ENCODE measurements at regions not wholly inside any gene's neighbourhood (a gene's known extent, or its start where the extent isn't known, plus 50 kb on each side); places are given as distances from the start of the nearest gene placed in this dataset.

DNA sequence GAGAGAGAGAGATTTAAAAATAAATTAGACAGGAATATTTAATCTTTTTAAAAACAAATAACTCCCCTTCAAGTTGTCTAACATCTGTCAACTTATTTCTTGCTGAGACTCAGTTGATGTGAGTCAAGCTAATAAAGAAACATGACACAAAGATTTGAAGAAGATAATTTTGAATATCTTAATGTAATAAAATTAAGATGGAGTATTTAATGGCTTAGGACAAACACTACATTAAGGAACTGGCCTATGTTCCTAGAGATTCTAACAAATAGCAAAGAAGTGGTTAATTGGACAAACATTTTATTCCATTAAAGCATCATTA is 134.0 kb downstream of the INSIG2 start:
- TF ChIP-seq, protein P1, sequence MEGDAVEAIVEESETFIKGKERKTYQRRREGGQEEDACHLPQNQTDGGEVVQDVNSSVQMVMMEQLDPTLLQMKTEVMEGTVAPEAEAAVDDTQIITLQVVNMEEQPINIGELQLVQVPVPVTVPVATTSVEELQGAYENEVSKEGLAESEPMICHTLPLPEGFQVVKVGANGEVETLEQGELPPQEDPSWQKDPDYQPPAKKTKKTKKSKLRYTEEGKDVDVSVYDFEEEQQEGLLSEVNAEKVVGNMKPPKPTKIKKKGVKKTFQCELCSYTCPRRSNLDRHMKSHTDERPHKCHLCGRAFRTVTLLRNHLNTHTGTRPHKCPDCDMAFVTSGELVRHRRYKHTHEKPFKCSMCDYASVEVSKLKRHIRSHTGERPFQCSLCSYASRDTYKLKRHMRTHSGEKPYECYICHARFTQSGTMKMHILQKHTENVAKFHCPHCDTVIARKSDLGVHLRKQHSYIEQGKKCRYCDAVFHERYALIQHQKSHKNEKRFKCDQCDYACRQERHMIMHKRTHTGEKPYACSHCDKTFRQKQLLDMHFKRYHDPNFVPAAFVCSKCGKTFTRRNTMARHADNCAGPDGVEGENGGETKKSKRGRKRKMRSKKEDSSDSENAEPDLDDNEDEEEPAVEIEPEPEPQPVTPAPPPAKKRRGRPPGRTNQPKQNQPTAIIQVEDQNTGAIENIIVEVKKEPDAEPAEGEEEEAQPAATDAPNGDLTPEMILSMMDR (IDR thresholded peaks at IDR 0.05; ENCODE audit: low read depth, low read length, missing input control): no peak
- TF ChIP-seq YY1 (IDR thresholded peaks at IDR 0.05) (no peak), RXRA (IDR thresholded peaks at IDR 0.05) (no peak), SP1 (IDR thresholded peaks at IDR 0.05) (no peak), TAF1 (conservative IDR thresholded peaks at IDR 0.05) (no peak), RAD21 (IDR thresholded peaks at IDR 0.05) (no peak), HNF4A (conservative IDR thresholded peaks at IDR 0.05) (no peak), JUND (IDR thresholded peaks at IDR 0.05) (no peak), EGR1 (IDR thresholded peaks at IDR 0.05; ENCODE audit: low read depth in 2 of 2) (no peak)
- TF ChIP-seq, protein P2, sequence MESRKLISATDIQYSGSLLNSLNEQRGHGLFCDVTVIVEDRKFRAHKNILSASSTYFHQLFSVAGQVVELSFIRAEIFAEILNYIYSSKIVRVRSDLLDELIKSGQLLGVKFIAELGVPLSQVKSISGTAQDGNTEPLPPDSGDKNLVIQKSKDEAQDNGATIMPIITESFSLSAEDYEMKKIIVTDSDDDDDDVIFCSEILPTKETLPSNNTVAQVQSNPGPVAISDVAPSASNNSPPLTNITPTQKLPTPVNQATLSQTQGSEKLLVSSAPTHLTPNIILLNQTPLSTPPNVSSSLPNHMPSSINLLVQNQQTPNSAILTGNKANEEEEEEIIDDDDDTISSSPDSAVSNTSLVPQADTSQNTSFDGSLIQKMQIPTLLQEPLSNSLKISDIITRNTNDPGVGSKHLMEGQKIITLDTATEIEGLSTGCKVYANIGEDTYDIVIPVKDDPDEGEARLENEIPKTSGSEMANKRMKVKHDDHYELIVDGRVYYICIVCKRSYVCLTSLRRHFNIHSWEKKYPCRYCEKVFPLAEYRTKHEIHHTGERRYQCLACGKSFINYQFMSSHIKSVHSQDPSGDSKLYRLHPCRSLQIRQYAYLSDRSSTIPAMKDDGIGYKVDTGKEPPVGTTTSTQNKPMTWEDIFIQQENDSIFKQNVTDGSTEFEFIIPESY (IDR thresholded peaks at IDR 0.05): no peak
- TF ChIP-seq, protein P3, sequence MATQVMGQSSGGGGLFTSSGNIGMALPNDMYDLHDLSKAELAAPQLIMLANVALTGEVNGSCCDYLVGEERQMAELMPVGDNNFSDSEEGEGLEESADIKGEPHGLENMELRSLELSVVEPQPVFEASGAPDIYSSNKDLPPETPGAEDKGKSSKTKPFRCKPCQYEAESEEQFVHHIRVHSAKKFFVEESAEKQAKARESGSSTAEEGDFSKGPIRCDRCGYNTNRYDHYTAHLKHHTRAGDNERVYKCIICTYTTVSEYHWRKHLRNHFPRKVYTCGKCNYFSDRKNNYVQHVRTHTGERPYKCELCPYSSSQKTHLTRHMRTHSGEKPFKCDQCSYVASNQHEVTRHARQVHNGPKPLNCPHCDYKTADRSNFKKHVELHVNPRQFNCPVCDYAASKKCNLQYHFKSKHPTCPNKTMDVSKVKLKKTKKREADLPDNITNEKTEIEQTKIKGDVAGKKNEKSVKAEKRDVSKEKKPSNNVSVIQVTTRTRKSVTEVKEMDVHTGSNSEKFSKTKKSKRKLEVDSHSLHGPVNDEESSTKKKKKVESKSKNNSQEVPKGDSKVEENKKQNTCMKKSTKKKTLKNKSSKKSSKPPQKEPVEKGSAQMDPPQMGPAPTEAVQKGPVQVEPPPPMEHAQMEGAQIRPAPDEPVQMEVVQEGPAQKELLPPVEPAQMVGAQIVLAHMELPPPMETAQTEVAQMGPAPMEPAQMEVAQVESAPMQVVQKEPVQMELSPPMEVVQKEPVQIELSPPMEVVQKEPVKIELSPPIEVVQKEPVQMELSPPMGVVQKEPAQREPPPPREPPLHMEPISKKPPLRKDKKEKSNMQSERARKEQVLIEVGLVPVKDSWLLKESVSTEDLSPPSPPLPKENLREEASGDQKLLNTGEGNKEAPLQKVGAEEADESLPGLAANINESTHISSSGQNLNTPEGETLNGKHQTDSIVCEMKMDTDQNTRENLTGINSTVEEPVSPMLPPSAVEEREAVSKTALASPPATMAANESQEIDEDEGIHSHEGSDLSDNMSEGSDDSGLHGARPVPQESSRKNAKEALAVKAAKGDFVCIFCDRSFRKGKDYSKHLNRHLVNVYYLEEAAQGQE (IDR thresholded peaks at IDR 0.05): no peak

Measured in liver (tissue), 3 donors.